ENCODE measurements at regions not wholly inside any gene's neighbourhood (a gene's known extent, or its start where the extent isn't known, plus 50 kb on each side); places are given as distances from the start of the nearest gene placed in this dataset.
"Not testable (repeated sequence)": the region's sequence is repeated elsewhere in the genome, so short reads cannot be mapped to it uniquely, and the experiment has no call there.

DNA sequence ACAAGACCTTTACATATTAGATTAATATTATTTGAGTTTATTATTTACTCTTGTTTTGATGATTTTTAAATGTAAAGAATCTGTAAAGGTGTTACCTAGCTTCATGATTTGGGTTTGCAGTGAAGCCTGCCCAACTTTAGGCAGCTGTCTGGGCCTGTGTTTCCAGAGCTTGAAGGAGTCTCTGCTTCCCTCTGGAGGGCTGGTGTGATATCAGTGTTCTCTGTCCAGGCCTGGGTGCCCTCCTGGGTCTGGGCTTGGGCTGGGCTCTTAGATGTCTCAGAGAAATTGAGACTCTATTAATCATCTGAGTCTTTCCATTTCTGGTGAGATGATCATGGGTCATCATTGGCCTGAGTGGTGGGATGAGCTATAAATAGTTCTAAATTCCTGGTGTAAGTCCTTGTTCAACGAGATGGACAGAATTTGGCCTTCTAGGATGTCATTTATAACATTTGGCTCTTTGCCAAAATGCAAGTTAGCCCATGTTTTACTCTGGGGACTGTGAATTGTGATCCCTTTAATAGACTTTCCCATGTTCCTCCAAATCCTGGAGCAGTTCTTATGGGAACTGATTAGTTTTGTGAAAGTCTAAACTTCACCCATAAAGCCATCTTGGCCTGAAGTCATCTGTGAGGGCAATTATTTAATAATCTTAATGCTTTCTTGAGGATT is 397.3 kb downstream of the TMEM121 start:
- TF ChIP-seq, protein P1, sequence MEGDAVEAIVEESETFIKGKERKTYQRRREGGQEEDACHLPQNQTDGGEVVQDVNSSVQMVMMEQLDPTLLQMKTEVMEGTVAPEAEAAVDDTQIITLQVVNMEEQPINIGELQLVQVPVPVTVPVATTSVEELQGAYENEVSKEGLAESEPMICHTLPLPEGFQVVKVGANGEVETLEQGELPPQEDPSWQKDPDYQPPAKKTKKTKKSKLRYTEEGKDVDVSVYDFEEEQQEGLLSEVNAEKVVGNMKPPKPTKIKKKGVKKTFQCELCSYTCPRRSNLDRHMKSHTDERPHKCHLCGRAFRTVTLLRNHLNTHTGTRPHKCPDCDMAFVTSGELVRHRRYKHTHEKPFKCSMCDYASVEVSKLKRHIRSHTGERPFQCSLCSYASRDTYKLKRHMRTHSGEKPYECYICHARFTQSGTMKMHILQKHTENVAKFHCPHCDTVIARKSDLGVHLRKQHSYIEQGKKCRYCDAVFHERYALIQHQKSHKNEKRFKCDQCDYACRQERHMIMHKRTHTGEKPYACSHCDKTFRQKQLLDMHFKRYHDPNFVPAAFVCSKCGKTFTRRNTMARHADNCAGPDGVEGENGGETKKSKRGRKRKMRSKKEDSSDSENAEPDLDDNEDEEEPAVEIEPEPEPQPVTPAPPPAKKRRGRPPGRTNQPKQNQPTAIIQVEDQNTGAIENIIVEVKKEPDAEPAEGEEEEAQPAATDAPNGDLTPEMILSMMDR (IDR thresholded peaks at IDR 0.05) = not testable (repeated sequence)
- not testable (repeated sequence) for TF ChIP-seq POLR2A (IDR thresholded peaks at IDR 0.05)

All from stomach (tissue), 4 donors.